OCI-LY3 (cell line): ENCODE measurements at regions not wholly inside any gene's neighbourhood (a gene's known extent, or its start where the extent isn't known, plus 50 kb on each side); places are given as distances from the start of the nearest gene placed in this dataset.

ENCODE experiments used
- H2AFZ ChIP-seq: fragments of 200-600, 300-600 bp; shearing (Covaris generic); 2 replicates; pipeline ENCODE4 v1.6.0; 2014; ENCODE audit warnings: antibody characterized with exemption, low read depth, low read length
- H3K27ac ChIP-seq: fragments of 200-600, 300-600 bp; sonication (generic); 2 replicates; pipeline ENCODE4 v1.5.1; 2014; ENCODE audit warnings: mild to moderate bottlenecking, low read length, moderate library complexity, mixed read lengths
- H3K27me3 ChIP-seq: fragments of 200-600, 300-600 bp; sonication (generic); 2 replicates; pipeline ENCODE4 v1.6.1; 2014; ENCODE audit warnings: low read depth, low read length, mixed read lengths
- H3K36me3 ChIP-seq: fragments of 200-600, 300-600 bp; sonication (generic); replicated peaks from 2 replicates; pipeline ENCODE3; 2014; ENCODE audit warnings: low read depth, low read length, mixed read lengths
- H3K4me1 ChIP-seq: fragments of 300-600, 200-600 bp; sonication (generic); 2 replicates; pipeline ENCODE4 v1.6.1; 2014; ENCODE audit warnings: low read length, mixed read lengths
- H3K4me2 ChIP-seq: fragments of 200-600, 300-600 bp; sonication (generic); 2 replicates; pipeline ENCODE4 v1.6.1; 2014; ENCODE audit warnings: low read length, mixed read lengths
- H3K4me3 ChIP-seq: fragments of 300-600, 200-600 bp; sonication (generic); 2 replicates; pipeline ENCODE4 v1.5.1; 2014; ENCODE audit warnings: antibody characterized with exemption, mild to moderate bottlenecking, low read length, moderate library complexity
- H3K79me2 ChIP-seq: fragments of 300-600, 200-600 bp; shearing (Covaris generic); 2 replicates; pipeline ENCODE4 v1.6.1; 2014; ENCODE audit warnings: mild to moderate bottlenecking, low read length, mixed read lengths
- H3K9ac ChIP-seq: fragments of 300-600, 200-600 bp; shearing (Covaris generic); 2 replicates; pipeline ENCODE4 v1.6.0; 2014; ENCODE audit warnings: mild to moderate bottlenecking, low read length, moderate library complexity
- H3K9me3 ChIP-seq: fragments of 200-600, 300-600 bp; shearing (Covaris generic); 2 replicates; pipeline ENCODE4 v1.6.1; 2014; ENCODE audit warnings: low read length, mixed read lengths; ENCODE audit not compliant: insufficient read depth
- H4K20me1 ChIP-seq: fragments of 200-600, 300-600 bp; sonication (generic); 2 replicates; pipeline ENCODE4 v1.6.1; 2016; ENCODE audit warnings: low read length, mixed read lengths; ENCODE audit not compliant: insufficient read depth
- EZH2phosphoT487 ChIP-seq: fragments of 200-600 bp; shearing (Covaris generic); IDR thresholded peaks from 2 replicates; pipeline ENCODE4 v1.6.1; 2018; ENCODE audit warnings: antibody characterized with exemption, mixed run types, low read depth
- TF ChIP-seq, protein P1 (sequence below): fragments of 200-600, 300-600 bp; sonication (generic); IDR thresholded peaks from 2 replicates; pipeline ENCODE4 v1.5.1; 2014; ENCODE audit warnings: antibody characterized with exemption, low read length, low read depth

GRCh38 chr10:55820478-55820877, 540.6 kb downstream of the ZWINT start:
- no peaks in the 10 kb centered on the region for H3K79me2 ChIP-seq
- H3K36me3 ChIP-seq: no peaks in the 10 kb centered on the region
- H3K4me3 ChIP-seq: no peak overlapping the region
- no peak overlapping the region for H2AFZ ChIP-seq
- H3K27ac ChIP-seq: no peak overlapping the region
- H3K27me3 ChIP-seq: no peaks in the 10 kb centered on the region
- H3K9ac ChIP-seq: no peak overlapping the region
- H3K4me1 ChIP-seq: no peaks in the 10 kb centered on the region
- no peaks in the 10 kb centered on the region for H4K20me1 ChIP-seq
- H3K4me2 ChIP-seq: no peak overlapping the region
- no peaks in the 10 kb centered on the region for H3K9me3 ChIP-seq
- TF ChIP-seq EZH2phosphoT487: no peak
- TF ChIP-seq, protein P1, sequence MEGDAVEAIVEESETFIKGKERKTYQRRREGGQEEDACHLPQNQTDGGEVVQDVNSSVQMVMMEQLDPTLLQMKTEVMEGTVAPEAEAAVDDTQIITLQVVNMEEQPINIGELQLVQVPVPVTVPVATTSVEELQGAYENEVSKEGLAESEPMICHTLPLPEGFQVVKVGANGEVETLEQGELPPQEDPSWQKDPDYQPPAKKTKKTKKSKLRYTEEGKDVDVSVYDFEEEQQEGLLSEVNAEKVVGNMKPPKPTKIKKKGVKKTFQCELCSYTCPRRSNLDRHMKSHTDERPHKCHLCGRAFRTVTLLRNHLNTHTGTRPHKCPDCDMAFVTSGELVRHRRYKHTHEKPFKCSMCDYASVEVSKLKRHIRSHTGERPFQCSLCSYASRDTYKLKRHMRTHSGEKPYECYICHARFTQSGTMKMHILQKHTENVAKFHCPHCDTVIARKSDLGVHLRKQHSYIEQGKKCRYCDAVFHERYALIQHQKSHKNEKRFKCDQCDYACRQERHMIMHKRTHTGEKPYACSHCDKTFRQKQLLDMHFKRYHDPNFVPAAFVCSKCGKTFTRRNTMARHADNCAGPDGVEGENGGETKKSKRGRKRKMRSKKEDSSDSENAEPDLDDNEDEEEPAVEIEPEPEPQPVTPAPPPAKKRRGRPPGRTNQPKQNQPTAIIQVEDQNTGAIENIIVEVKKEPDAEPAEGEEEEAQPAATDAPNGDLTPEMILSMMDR: no peak

GRCh38 chr10:55820071-55820470, 541.0 kb downstream of the ZWINT start:
- Histone ChIP-seq H3K4me1 (no peaks in the 10 kb centered on the region), H3K4me3 (no peak overlapping the region), H3K27ac (no peak overlapping the region), H2AFZ (no peak overlapping the region), H3K79me2 (no peaks in the 10 kb centered on the region), H3K9ac (no peak overlapping the region), H4K20me1 (no peaks in the 10 kb centered on the region), H3K27me3 (no peaks in the 10 kb centered on the region), H3K36me3 (no peaks in the 10 kb centered on the region), H3K4me2 (no peak overlapping the region), H3K9me3 (no peaks in the 10 kb centered on the region)
- TF ChIP-seq, protein P1: no peak
- no peak for TF ChIP-seq EZH2phosphoT487

DNA sequence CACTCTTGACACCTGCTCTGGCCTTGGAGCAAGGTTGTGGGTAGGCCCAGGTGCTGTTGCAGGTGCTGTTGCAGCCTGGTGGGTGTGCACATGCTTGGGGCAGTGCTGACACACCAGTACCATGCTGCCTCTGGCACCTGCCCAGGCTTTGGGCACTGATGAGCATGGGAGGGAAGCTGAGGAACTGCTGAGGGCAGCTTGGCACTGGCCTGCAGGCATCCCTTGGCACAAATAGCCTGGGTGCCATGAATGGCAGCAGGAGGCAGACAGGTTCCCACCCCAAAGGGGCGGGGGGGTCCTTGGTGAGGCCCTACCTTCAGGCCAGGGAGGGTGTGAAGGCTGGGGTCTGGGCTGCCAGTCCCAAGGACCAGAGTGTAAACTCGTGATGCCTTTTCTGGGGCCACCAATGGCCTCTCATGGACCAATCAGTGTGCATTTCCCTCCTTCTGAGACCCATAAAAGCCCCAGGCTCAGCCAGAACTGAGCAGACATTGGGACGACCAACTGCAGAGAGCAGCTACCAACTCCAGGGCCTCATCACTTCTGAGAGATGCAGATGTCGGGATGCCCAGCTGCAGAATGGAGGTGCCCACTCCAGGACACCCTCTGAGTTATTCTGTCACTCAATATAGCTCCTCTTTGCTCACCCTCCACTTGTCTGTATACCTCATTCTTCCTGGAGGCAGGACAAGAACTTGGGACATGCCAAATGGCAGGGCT, 547.4 kb downstream of the ZWINT start:
- H2AFZ ChIP-seq: no peak overlapping the region
- no peaks in the 10 kb centered on the region for H3K27me3 ChIP-seq
- no peak overlapping the region for H3K4me2 ChIP-seq
- H3K9ac ChIP-seq: no peak overlapping the region
- no peaks in the 10 kb centered on the region for H3K79me2 ChIP-seq
- no peak overlapping the region for H3K4me3 ChIP-seq
- TF ChIP-seq, protein P1: no peak
- no peak for TF ChIP-seq EZH2phosphoT487
- H3K36me3 ChIP-seq: no peaks in the 10 kb centered on the region
- H3K9me3 ChIP-seq: no peaks in the 10 kb centered on the region
- no peak overlapping the region for H3K27ac ChIP-seq
- H4K20me1 ChIP-seq: no peaks in the 10 kb centered on the region
- H3K4me1 ChIP-seq: no peaks in the 10 kb centered on the region

- Histone ChIP-seq H3K4me2 (no peak overlapping the region), H3K36me3 (no peaks in the 10 kb centered on the region), H3K4me3 (no peak overlapping the region), H4K20me1 (no peaks in the 10 kb centered on the region), H3K27ac (no peak overlapping the region), H3K4me1 (no peaks in the 10 kb centered on the region), H3K9ac (no peak overlapping the region), H2AFZ (no peak overlapping the region), H3K27me3 (no peaks in the 10 kb centered on the region), H3K9me3 (no peaks in the 10 kb centered on the region), H3K79me2 (no peaks in the 10 kb centered on the region)
- TF ChIP-seq EZH2phosphoT487: no peak
- TF ChIP-seq, protein P1: no peak
Measured at GRCh38 chr10:55803055-55803454, 558.0 kb downstream of the ZWINT start.
